HS-5 (cell line): ENCODE measurements at regions not wholly inside any gene's neighbourhood (a gene's known extent, or its start where the extent isn't known, plus 50 kb on each side); places are given as distances from the start of the nearest gene placed in this dataset.

ENCODE experiments used
- DNase-seq: peaks from one replicate; pipeline ENCODE4 v3.0.0-alpha.2; 2012; ENCODE audit warnings: low read depth

- DNase-seq = no peak
These were observed 343.7 kb downstream of the PDHA2 start for GRCh38 chr4:96183611-96184010.

- no peak for DNase-seq
These were observed 346.7 kb downstream of the PDHA2 start for GRCh38 chr4:96186593-96186992.

- DNase-seq = no peak
These were observed 349.9 kb downstream of the PDHA2 start for GRCh38 chr4:96189761-96190160.

GRCh38 chr4:96193061-96193460 is 353.2 kb downstream of the PDHA2 start:
- DNase-seq = no peak

- DNase-seq = no peak
These were observed 355.1 kb downstream of the PDHA2 start for GRCh38 chr4:96194993-96195392.

GRCh38 chr4:96205143-96205936 is 365.4 kb downstream of the PDHA2 start:
- no peak for DNase-seq

GRCh38 chr4:96227515-96227914 is 387.6 kb downstream of the PDHA2 start:
- no peak for DNase-seq

- DNase-seq = no peak
These were observed 388.6 kb downstream of the PDHA2 start for GRCh38 chr4:96228463-96228862.

GRCh38 chr4:96240041-96240440 is 400.1 kb downstream of the PDHA2 start:
- DNase-seq = no peak

- DNase-seq = no peak
These were observed 401.9 kb downstream of the PDHA2 start for GRCh38 chr4:96241819-96242218.

- no peak for DNase-seq
These were observed 407.2 kb downstream of the PDHA2 start for GRCh38 chr4:96247096-96247495.

GRCh38 chr4:96248225-96248624 is 408.3 kb downstream of the PDHA2 start:
- DNase-seq = no peak

- DNase-seq = no peak
These were observed 420.3 kb downstream of the PDHA2 start for GRCh38 chr4:96260064-96260682.

- DNase-seq = no peak
These were observed 422.2 kb downstream of the PDHA2 start for GRCh38 chr4:96262057-96262456.

GRCh38 chr4:96263291-96263690 is 423.4 kb downstream of the PDHA2 start:
- no peak for DNase-seq

GRCh38 chr4:96264941-96265463 is 425.1 kb downstream of the PDHA2 start:
- DNase-seq = no peak

GRCh38 chr4:96293806-96294205 is 453.9 kb downstream of the PDHA2 start:
- no peak for DNase-seq

GRCh38 chr4:96295143-96295741 is 455.3 kb downstream of the PDHA2 start:
- DNase-seq = no peak

GRCh38 chr4:96301715-96302114 is 461.8 kb downstream of the PDHA2 start:
- no peak for DNase-seq

GRCh38 chr4:96305030-96305429 is 465.1 kb downstream of the PDHA2 start:
- no peak for DNase-seq

GRCh38 chr4:96312046-96312685 is 472.3 kb downstream of the PDHA2 start:
- DNase-seq = no peak

- no peak for DNase-seq
These were observed 475.9 kb downstream of the PDHA2 start for GRCh38 chr4:96315815-96316214.

- no peak for DNase-seq
These were observed 476.9 kb downstream of the PDHA2 start for GRCh38 chr4:96316776-96317175.
